GM12872 (cell line): ENCODE measurements at regions not wholly inside any gene's neighbourhood (a gene's known extent, or its start where the extent isn't known, plus 50 kb on each side); places are given as distances from the start of the nearest gene placed in this dataset.

ENCODE experiments used
- CTCF ChIP-seq: IDR thresholded peaks from 3 replicates; pipeline ENCODE4 v1.5.1; 2011; ENCODE audit warnings: low read depth, mild to moderate bottlenecking, low read length, moderate library complexity; ENCODE audit not compliant: insufficient read depth

GRCh38 chr5:9864791-9865190, 234.6 kb upstream of the TAS2R1 start:
- TF ChIP-seq CTCF = no peak

GRCh38 chr5:9863486-9863885, 233.3 kb upstream of the TAS2R1 start:
- no peak for TF ChIP-seq CTCF

GRCh38 chr5:9861666-9862256, 231.6 kb upstream of the TAS2R1 start:
- TF ChIP-seq CTCF = no peak

- no peak for TF ChIP-seq CTCF
These were observed 229.7 kb upstream of the TAS2R1 start for GRCh38 chr5:9859808-9860207.

- TF ChIP-seq CTCF = no peak
These were observed 227.9 kb upstream of the TAS2R1 start for GRCh38 chr5:9858043-9858442.

GRCh38 chr5:9853309-9853708, 223.2 kb upstream of the TAS2R1 start:
- no peak for TF ChIP-seq CTCF

GRCh38 chr5:9852671-9853070, 222.5 kb upstream of the TAS2R1 start:
- TF ChIP-seq CTCF = no peak

- TF ChIP-seq CTCF = no peak
These were observed 221.3 kb upstream of the TAS2R1 start for GRCh38 chr5:9851458-9851857.
